Keratinocyte (primary cell): ENCODE measurements at regions not wholly inside any gene's neighbourhood (a gene's known extent, or its start where the extent isn't known, plus 50 kb on each side); places are given as distances from the start of the nearest gene placed in this dataset.

Experiments
- DNase-seq: peaks from one replicate; pipeline ENCODE4 v3.0.0-alpha.2; 2011; ENCODE audit warnings: low read depth, missing footprints, low spot score
- FAIRE-seq: peaks from 2 replicates; lab custom pipeline; 2011; peaks lifted over from hg19 to GRCh38; lab: Jason Lieb, UNC
- H2AFZ ChIP-seq: 2 replicates; pipeline ENCODE4 v1.6.0; 2012; ENCODE audit warnings: low read length, control low read depth, inconsistent platforms; ENCODE audit not compliant: control insufficient read depth
- H3K27ac ChIP-seq: 2 replicates; pipeline ENCODE4 v1.5.1; 2011; ENCODE audit warnings: low read length; ENCODE audit not compliant: control insufficient read depth, insufficient read depth
- H3K27me3 ChIP-seq: 3 replicates; pipeline ENCODE4 v1.6.0; 2011; ENCODE audit warnings: low read length; ENCODE audit not compliant: control insufficient read depth, insufficient read depth; ENCODE audit errors: extremely low read depth
- H3K36me3 ChIP-seq, 2 experiments: 2 replicates in 1 of 2; 3 replicates in 1 of 2; pipeline ENCODE4 v1.5.1; 2011; ENCODE audit warnings: low read length in 2 of 2, mild to moderate bottlenecking in 1 of 2; ENCODE audit not compliant: control insufficient read depth in 2 of 2, insufficient read depth in 2 of 2; ENCODE audit errors: extremely low read depth in 1 of 2
- H3K4me1 ChIP-seq: 3 replicates; pipeline ENCODE4 v1.5.1; 2011; ENCODE audit warnings: low read length; ENCODE audit not compliant: control insufficient read depth, insufficient read depth; ENCODE audit errors: extremely low read depth
- H3K4me2 ChIP-seq: 3 replicates; pipeline ENCODE4 v1.6.0; 2011; ENCODE audit warnings: low read depth, low read length; ENCODE audit not compliant: control insufficient read depth, insufficient read depth; ENCODE audit errors: extremely low read depth
- H3K4me3 ChIP-seq, 3 experiments: fragments of 200-600 bp in 1 of 3; sonication (generic) in 1 of 3; 2 replicates in 2 of 3; 3 replicates in 1 of 3; pipeline ENCODE4 v1.5.1; 2011 to 2016; ENCODE audit warnings: low read length in 3 of 3, mild to moderate bottlenecking in 3 of 3, control low read depth in 2 of 3, inconsistent platforms in 1 of 3, low read depth in 1 of 3, mixed read lengths in 1 of 3, mixed run types in 1 of 3, moderate library complexity in 1 of 3; ENCODE audit not compliant: control insufficient read depth in 2 of 3, insufficient read depth in 2 of 3; ENCODE audit errors: extremely low read depth in 1 of 3
- H3K79me2 ChIP-seq: 2 replicates; pipeline ENCODE4 v1.6.0; 2012; ENCODE audit warnings: low read length; ENCODE audit not compliant: control insufficient read depth, insufficient read depth
- H3K9ac ChIP-seq: 3 replicates; pipeline ENCODE4 v1.6.0; 2011; ENCODE audit warnings: low read length; ENCODE audit not compliant: control insufficient read depth, insufficient read depth; ENCODE audit errors: extremely low read depth
- H3K9me1 ChIP-seq: 3 replicates; pipeline ENCODE4 v1.6.0; 2011; ENCODE audit warnings: low read length; ENCODE audit not compliant: control insufficient read depth, insufficient read depth; ENCODE audit errors: extremely low read depth
- H3K9me3 ChIP-seq: 2 replicates; pipeline ENCODE4 v1.5.1; 2012; ENCODE audit warnings: low read depth, low read length; ENCODE audit not compliant: control insufficient read depth
- H4K20me1 ChIP-seq: 3 replicates; pipeline ENCODE4 v1.6.0; 2011; ENCODE audit warnings: low read length; ENCODE audit not compliant: control insufficient read depth, insufficient read depth; ENCODE audit errors: extremely low read depth
- EZH2 ChIP-seq: IDR thresholded peaks from one replicate; pipeline ENCODE4 v1.6.1; 2012; ENCODE audit warnings: inconsistent platforms, mild to moderate bottlenecking, low read length, moderate library complexity
- dilution Hi-C: fragments of 300-500 bp; cut with MboI; formaldehyde crosslinking; loops from one replicate; pipeline ENCODE4 v1.7.0; 2020; ENCODE audit warnings: low sequenced_read_pairs; ENCODE audit not compliant: extremely low pct_ligation_motif_present
- TF ChIP-seq, protein P1 (sequence below), 3 experiments: IDR thresholded peaks in 1 of 3; conservative IDR thresholded peaks in 1 of 3; optimal IDR thresholded peaks in 1 of 3; 2 replicates in 2 of 3; 3 replicates in 1 of 3; pipeline versions ENCODE3 to v1.5.1; 2011; ENCODE audit warnings: low read length in 3 of 3, mild to moderate bottlenecking in 3 of 3, moderate library complexity in 2 of 3, control low read depth in 1 of 3, inconsistent platforms in 1 of 3; ENCODE audit not compliant: insufficient read depth in 2 of 3; ENCODE audit errors: extremely low read depth in 1 of 3

DNA sequence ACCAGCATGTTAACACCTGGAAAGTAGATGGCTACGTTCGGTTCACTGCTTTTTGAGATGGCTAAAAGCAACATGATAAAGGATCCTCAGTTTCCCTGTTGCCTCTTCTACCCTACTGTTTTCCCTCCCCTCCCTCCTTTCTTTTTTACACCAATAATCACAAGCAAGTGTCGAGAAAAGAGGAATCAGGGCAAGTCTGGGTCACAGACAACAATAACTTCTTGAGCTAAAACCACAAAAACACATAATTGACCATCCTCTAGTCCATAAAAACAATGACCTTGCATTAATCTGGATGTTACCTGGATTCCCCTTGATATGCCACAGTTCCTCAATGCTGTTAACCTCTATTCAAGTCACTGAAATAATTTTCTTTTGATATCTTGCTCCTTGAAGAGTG, 736.6 kb upstream of the GCFC2 start:
- H3K79me2 ChIP-seq, result no peaks in the 10 kb centered on the region

DNA sequence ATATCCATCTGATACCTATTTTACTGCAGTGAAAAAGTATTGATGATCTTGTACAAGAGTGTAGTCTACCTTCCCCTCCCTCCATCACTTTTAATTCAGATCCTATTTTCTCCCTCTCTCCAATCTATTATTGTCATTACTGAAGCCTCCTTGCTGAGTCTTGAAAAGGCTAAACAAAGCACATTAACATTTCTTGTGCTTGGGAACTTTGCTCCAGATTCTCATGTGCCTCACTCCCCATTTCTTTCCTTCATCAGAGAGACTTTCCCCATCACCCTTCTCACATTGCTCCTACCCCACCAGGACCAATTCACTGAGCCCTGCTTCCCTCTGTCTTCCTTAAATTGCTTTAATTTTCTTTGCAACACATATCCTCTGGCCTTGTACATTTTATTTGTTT, 736.2 kb upstream of the GCFC2 start:
- no peaks in the 10 kb centered on the region for H3K4me1 ChIP-seq
- no peaks in the 10 kb centered on the region for H3K27me3 ChIP-seq
- no peak overlapping the region for H3K4me3 ChIP-seq
- H3K27ac ChIP-seq, result no peak overlapping the region
- no peak overlapping the region for H3K4me2 ChIP-seq
- FAIRE-seq (no peak), DNase-seq (no peak)
- TF ChIP-seq, protein P1, sequence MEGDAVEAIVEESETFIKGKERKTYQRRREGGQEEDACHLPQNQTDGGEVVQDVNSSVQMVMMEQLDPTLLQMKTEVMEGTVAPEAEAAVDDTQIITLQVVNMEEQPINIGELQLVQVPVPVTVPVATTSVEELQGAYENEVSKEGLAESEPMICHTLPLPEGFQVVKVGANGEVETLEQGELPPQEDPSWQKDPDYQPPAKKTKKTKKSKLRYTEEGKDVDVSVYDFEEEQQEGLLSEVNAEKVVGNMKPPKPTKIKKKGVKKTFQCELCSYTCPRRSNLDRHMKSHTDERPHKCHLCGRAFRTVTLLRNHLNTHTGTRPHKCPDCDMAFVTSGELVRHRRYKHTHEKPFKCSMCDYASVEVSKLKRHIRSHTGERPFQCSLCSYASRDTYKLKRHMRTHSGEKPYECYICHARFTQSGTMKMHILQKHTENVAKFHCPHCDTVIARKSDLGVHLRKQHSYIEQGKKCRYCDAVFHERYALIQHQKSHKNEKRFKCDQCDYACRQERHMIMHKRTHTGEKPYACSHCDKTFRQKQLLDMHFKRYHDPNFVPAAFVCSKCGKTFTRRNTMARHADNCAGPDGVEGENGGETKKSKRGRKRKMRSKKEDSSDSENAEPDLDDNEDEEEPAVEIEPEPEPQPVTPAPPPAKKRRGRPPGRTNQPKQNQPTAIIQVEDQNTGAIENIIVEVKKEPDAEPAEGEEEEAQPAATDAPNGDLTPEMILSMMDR (optimal IDR thresholded peaks at IDR 0.05 in 1 of 3, IDR thresholded peaks at IDR 0.05 in 1 of 3, conservative IDR thresholded peaks at IDR 0.05 in 1 of 3; ENCODE audit: extremely low read depth in 1 of 3, insufficient read depth in 2 of 3, low read length in 3 of 3), result no peak
- no peak for TF ChIP-seq EZH2
- H3K9ac ChIP-seq, result no peak overlapping the region
- no peaks in the 10 kb centered on the region for H4K20me1 ChIP-seq
- dilution Hi-C loops, result no loop called here
- H3K79me2 ChIP-seq, result no peaks in the 10 kb centered on the region
- H3K9me1 ChIP-seq, result no peaks in the 10 kb centered on the region
- H3K9me3 ChIP-seq, result no peaks in the 10 kb centered on the region
- no peaks in the 10 kb centered on the region for H3K36me3 ChIP-seq
- no peak overlapping the region for H2AFZ ChIP-seq

More for the DNA sequence above, 736.6 kb upstream of the GCFC2 start:
- Histone ChIP-seq H3K27me3 (no peaks in the 10 kb centered on the region), H3K9me3 (no peaks in the 10 kb centered on the region), H3K9me1 (no peaks in the 10 kb centered on the region), H4K20me1 (no peaks in the 10 kb centered on the region), H3K4me2 (no peak overlapping the region), H3K9ac (no peak overlapping the region), H2AFZ (no peak overlapping the region), H3K4me3 (no peak overlapping the region), H3K27ac (no peak overlapping the region), H3K4me1 (no peaks in the 10 kb centered on the region), H3K36me3 (no peaks in the 10 kb centered on the region)
- TF ChIP-seq, protein P1 (optimal IDR thresholded peaks at IDR 0.05 in 1 of 3, IDR thresholded peaks at IDR 0.05 in 1 of 3, conservative IDR thresholded peaks at IDR 0.05 in 1 of 3; ENCODE audit: extremely low read depth in 1 of 3, insufficient read depth in 2 of 3, low read length in 3 of 3), result no peak
- TF ChIP-seq EZH2, result no peak
- no peak for FAIRE-seq
- DNase-seq, result no peak
- dilution Hi-C loops, result no loop called here
